Fibroblast of skin of right quadriceps (primary cell): ENCODE measurements at regions not wholly inside any gene's neighbourhood (a gene's known extent, or its start where the extent isn't known, plus 50 kb on each side); places are given as distances from the start of the nearest gene placed in this dataset.

Source experiments
- DNase-seq: peaks from one replicate; pipeline ENCODE4 v3.0.0-alpha.2; 2013

DNA sequence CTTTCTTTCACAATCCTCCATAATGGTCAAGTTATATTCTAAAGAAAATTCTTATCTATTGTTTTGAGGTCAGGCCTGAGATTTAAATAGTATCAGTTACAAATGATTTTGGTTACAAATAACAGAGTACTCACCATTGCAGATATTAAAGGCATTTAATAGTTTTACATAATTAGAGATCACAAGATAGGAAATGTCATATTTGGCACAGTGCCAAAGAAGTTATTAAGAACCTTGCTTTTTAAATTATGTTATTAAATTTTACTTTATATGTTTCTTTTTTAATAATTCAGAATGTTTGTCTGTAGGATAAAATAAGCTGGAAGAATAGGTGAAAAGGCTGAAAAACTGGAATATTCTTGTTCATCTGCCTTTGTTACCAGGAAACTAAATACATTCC is 1174.7 kb downstream of the PCDH18 start:
- no peak for DNase-seq

GRCh38 chr4:136355970-136356369 is 1176.3 kb downstream of the PCDH18 start:
- no peak for DNase-seq

GRCh38 chr4:136343340-136343739 is 1189.0 kb downstream of the PCDH18 start:
- DNase-seq, result no peak

- DNase-seq, result no peak
Measured at GRCh38 chr4:136342666-136343065, 1189.6 kb downstream of the PCDH18 start.

DNA sequence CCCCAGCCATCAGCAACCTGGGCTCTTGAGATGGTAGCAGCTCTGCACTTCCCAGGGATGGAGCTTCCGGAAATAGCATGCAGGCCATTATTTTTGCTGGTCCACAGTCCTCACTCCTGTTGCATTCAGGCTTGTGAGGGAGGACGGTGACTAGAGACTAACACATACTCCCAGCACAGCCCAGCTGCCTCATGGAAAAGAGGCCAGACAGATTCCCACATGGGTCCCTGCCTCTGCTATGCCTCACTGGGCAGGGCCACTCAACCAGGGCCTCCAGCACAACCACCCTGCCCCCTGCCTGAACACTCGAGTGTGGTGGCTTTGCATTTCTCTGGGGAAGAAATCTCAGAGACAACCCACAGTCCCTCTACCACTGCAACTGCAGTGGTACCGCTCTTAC is 1195.1 kb downstream of the PCDH18 start:
- DNase-seq, result no peak

GRCh38 chr4:136336479-136336878 is 1195.8 kb downstream of the PCDH18 start:
- no peak for DNase-seq

- no peak for DNase-seq
Measured at GRCh38 chr4:136329042-136329662, 1203.1 kb downstream of the PCDH18 start.

DNA sequence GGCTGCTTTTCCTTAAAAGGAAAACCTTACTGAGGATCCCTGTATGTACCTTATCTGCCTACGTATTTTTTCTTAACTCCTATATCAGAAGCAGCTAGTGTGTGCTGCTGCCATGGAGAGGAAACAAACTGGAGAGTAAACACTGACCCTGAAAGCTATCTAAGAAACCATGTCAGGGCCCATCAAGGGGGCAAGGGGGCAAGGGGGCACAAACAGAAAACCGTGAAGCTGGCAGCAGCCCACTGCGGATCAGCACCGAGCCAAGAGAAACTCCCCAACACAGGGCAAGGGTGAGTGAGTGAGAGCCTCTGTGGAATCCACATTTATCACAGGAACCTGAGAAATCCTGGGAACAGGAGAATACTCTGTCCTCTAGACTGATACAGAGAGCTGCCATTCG is 1204.2 kb downstream of the PCDH18 start:
- no peak for DNase-seq

- DNase-seq, result no peak
Measured at GRCh38 chr4:136320465-136320813, 1211.9 kb downstream of the PCDH18 start.

DNA sequence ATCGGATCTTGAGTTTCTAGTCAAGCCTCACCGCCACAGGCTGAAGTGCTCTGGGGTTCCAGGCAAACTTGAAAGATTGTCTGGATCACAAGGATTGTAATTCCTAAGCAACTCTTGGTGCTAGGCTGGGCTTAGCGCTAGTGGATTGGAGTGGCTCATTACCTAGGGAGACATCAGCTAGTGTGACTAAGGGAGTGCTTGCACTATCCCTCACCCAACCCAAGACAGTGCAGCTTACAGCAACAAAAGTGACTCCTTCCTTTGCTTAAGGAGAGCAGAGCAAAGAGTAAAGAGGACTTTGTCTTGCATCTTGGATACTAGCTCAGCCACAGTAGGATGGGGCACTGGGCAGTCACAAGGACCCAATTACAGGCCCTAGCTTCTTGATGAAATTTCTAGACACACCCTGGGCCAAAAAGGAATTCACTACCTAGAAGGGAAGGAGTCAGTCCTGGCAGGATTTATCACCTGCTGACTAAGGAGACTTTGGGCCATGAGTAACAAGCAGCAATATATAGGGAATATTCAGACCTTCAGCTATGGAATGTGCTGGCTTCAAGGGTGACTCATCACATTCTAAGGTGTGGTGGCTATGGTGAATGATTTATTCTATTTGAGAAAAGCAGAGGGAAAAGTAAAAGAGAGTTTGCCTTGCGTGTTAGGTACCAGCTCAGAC is 1212.4 kb downstream of the PCDH18 start:
- peak; percentile 47 for DNase-seq

GRCh38 chr4:136316961-136317360 is 1215.3 kb downstream of the PCDH18 start:
- DNase-seq, result no peak

DNA sequence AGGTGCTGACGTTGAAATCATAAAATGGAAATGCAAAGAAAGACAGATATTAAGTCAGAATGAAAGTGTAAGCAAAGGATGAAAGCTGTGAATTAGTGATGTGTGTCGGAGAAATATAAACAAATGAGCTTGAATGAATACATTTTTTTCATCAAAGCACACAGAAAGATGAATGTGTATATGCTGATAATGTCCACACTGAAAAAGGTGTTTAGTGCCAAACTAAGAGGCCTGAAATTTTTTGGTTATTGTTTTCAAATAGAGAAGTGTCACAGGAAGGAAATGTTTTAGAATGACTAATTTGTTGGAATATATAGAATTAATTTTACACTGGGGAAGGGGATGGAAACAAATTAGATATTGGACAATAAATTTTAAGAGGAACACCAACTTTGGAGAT is 1217.6 kb downstream of the PCDH18 start:
- DNase-seq, result no peak

DNA sequence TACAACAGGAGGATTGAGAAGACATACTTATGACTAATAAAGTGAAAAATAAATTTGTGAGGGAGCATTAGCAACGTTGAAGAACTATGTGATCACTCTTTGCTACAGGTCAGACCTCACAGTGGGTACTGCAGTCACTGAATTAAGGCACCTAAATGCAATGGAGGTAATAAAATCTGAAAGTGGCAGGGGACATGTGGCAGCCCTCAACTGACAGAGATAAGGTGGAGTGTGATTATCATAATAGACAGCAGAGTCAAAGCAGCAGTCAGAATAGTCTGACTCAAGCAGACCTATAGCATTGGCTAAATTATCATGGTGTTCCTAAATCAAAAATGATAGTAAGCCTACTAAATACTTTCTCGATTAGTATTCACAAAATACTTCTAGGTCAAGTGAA is 1220.5 kb downstream of the PCDH18 start:
- DNase-seq, result no peak

DNA sequence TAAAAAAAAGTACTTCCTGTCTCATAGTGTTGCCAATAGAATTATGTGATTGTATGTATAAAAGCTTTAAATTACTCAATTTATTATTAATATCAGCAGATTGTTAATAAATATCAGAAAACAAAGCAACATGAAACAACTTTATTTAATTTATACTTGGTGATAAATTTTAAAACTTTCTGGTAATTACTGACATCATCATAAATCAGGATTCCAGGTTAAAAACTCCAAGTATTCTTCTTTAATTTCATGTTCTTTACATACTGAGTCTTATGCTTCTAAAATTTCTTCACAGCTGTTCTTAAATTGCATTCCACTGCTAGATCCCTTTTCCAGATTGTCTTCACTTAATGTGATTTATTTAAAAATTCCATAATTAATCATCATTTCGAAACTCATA is 1224.5 kb downstream of the PCDH18 start:
- no peak for DNase-seq

GRCh38 chr4:136306361-136306760 is 1225.9 kb downstream of the PCDH18 start:
- no peak for DNase-seq

GRCh38 chr4:136302566-136302965 is 1229.7 kb downstream of the PCDH18 start:
- DNase-seq, result no peak

GRCh38 chr4:136301749-136302495 is 1230.4 kb downstream of the PCDH18 start:
- no peak for DNase-seq

GRCh38 chr4:136283977-136284376 is 1248.3 kb downstream of the PCDH18 start:
- DNase-seq, result no peak

- DNase-seq, result no peak
Measured at GRCh38 chr4:136281889-136282288, 1250.4 kb downstream of the PCDH18 start.

DNA sequence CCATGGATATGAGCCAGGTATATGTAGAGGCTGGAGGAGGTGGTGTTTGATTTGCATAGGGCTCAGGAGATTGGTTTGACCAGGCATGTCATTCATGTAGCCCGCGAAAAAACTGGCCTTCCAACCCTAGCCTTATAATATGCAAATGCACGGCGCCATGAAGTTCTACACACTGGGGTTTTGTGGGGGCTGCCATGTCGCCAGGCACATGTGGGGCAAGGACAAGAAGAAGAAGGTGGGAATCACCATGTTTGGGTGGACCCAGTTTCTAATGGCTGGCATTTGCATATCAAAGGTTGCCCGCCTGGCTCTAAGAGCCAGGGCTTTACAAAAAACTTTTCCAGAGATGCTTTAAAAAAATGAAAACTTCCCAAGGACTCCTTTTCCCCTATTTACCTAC is 1251.0 kb downstream of the PCDH18 start:
- DNase-seq, result no peak

- peak; percentile 42 for DNase-seq
Measured at GRCh38 chr4:136277741-136278140, 1254.6 kb downstream of the PCDH18 start.

- DNase-seq, result no peak
Measured at GRCh38 chr4:136246876-136247275, 1285.4 kb downstream of the PCDH18 start.

DNA sequence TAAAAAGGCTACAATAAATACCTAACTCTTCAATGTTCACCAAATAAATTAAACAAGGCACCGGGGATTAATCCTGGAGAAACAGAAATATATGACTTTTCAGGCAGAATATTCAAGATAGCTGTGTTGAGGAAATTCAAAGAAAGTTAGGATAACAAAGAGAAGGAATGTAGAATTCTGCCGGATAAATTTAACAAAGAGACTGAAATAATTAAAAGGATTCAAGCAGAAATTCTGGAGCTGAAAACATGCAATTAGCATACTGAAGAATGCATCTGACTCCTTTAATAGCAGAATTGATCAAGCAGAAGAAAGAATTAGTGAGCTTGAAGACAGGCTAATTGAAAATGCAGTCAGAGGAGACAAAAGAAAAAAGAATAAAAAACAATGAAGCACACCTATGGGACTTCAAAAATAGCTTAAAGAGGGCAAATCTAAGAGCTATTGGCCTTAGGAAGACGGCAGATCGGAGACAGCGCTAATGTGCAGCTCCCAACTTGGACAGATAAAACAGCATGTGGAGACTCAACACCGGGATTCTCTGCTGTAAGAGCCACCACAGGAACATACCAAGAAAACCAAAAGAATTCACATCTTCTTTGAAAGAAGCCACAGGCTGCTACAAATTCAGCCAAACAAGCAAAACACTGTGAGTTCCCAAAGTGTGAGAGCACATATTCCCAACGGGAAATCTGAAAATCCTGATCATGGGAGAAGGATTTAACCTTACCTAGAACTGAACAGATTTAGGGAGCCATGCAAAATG is 1290.9 kb downstream of the PCDH18 start:
- DNase-seq, result peak; percentile 14

DNA sequence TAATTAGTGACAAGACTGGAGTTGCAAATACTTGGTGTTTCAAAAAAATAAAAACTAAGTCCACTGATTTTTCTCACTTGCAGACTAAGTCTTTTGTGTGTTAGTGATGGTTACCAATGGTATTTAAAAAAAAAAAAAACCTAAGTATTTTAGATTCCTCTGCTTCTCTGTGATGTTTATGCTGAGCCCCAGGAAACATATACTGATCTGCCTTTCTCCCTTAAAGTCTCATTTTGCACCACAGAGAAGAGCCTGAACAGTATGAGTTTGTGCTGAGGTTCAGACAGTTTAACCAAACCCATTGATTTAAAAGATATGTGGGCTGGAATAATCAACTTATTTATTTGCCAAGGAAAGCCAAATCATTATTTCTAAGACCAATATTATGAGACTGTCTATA is 1305.0 kb downstream of the PCDH18 start:
- DNase-seq, result no peak
